Peyer's patch (tissue), 4 donors: ENCODE measurements at regions not wholly inside any gene's neighbourhood (a gene's known extent, or its start where the extent isn't known, plus 50 kb on each side); places are given as distances from the start of the nearest gene placed in this dataset.

ENCODE experiments used
- DNase-seq, 3 donors: peaks; one replicate each; pipeline ENCODE4 v3.0.0-alpha.2; 2017 to 2019
- H3K27ac ChIP-seq, 4 donors: fragments of 200-600 bp; sonication (generic); one replicate each; pipeline ENCODE4 v1.5.1; 2016 to 2019
- H3K27me3 ChIP-seq, 2 donors: fragments of 200-600 bp; sonication (generic); one replicate each; pipeline ENCODE4 v1.5.1; 2019
- H3K36me3 ChIP-seq, 3 donors: fragments of 200-600 bp; sonication (generic); one replicate each; pipeline ENCODE4 v1.5.1; 2016 to 2019
- H3K4me1 ChIP-seq, 4 donors: fragments of 200-600 bp; sonication (generic); one replicate each; pipeline ENCODE4 v1.5.1; 2016 to 2019
- H3K4me3 ChIP-seq, 4 donors: fragments of 200-600 bp; sonication (generic); 1 replicate in 3 of 4; 2 replicates in 1 of 4; pipeline ENCODE4 v1.5.1; 2016 to 2019; ENCODE audit warnings: mild to moderate bottlenecking in 1 of 4
- H3K9me3 ChIP-seq, 4 donors: fragments of 200-600 bp; sonication (generic); one replicate each; pipeline ENCODE4 v1.5.1; 2016 to 2019; ENCODE audit warnings: mild to moderate bottlenecking in 1 of 4
- POLR2A ChIP-seq, 2 donors: fragments of 450-650 bp; IDR thresholded peaks; one replicate each; pipeline ENCODE4 v1.5.1; 2017; ENCODE audit warnings: antibody characterized with exemption in 2 of 2, mild to moderate bottlenecking in 2 of 2, moderate library complexity in 2 of 2
- TF ChIP-seq, protein P1 (sequence below), 6 experiments: fragments of 450-650 bp in 4 of 6; fragments of 200-600 bp in 2 of 6; sonication (generic) in 1 of 6; IDR thresholded peaks; one replicate each; pipeline ENCODE4 v1.5.1; 2017 to 2019; ENCODE audit warnings: antibody characterized with exemption in 6 of 6, mild to moderate bottlenecking in 3 of 6, moderate library complexity in 1 of 6

DNA sequence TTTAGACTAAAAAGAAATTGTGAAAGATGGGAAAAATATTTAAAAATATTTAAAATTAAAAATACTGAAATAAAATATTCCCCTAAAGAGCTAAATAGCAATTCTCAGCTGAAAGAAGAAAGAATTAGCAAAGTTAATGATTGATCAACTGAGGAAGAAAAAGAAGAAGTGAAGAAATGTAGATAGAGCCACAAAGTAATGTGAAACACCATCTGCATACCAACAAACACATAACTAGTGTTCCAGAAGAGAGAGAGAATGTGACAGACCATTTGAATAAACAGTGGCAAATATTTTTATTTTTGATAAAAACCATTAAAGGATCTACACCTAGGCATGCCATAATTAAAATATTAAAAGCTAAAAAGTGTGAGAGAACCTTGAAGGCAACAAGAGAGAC is 784.5 kb upstream of the ZWINT start:
- H3K27me3 ChIP-seq = no peaks in the 10 kb centered on the region
- H3K4me3 ChIP-seq = no peak overlapping the region
- no peak overlapping the region for H3K27ac ChIP-seq
- H3K4me1 ChIP-seq = no peaks in the 10 kb centered on the region
- H3K9me3 ChIP-seq = no peaks in the 10 kb centered on the region
- no peaks in the 10 kb centered on the region for H3K36me3 ChIP-seq
- no peak for DNase-seq
- TF ChIP-seq, protein P1, sequence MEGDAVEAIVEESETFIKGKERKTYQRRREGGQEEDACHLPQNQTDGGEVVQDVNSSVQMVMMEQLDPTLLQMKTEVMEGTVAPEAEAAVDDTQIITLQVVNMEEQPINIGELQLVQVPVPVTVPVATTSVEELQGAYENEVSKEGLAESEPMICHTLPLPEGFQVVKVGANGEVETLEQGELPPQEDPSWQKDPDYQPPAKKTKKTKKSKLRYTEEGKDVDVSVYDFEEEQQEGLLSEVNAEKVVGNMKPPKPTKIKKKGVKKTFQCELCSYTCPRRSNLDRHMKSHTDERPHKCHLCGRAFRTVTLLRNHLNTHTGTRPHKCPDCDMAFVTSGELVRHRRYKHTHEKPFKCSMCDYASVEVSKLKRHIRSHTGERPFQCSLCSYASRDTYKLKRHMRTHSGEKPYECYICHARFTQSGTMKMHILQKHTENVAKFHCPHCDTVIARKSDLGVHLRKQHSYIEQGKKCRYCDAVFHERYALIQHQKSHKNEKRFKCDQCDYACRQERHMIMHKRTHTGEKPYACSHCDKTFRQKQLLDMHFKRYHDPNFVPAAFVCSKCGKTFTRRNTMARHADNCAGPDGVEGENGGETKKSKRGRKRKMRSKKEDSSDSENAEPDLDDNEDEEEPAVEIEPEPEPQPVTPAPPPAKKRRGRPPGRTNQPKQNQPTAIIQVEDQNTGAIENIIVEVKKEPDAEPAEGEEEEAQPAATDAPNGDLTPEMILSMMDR (IDR thresholded peaks at IDR 0.05) = no peak
- TF ChIP-seq POLR2A (IDR thresholded peaks at IDR 0.05) = no peak

DNA sequence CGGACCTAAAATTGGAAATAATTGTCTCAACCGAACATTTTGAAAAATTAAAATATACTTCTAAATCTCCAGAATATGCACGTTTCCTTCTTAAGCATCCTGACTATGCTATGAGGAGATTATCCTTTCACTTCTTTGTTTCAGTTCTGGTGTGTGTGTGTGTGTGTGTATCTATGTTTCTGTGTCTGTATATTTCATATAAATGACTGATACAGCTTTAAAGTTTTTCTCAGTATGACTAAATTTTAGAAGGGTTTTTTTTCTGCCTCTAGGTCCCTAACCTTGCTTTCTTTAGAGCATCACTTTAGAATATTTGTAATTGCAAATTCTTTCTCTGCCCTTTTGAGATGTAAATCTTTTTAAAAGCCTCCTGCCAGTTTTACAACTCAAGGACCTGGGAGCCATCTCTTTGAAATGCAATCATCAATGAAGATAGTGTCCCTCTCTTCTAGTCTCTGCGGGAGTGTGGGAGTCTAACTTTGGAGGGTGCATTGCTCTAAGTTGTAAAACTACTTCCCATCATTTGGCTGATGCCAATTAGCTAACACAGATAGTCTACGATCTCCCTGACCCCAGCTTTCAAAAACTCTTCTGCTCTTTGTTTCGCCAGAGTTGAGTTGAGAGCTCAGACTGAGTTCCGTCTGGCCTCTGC is 782.0 kb upstream of the ZWINT start:
- Histone ChIP-seq H3K27me3 (no peaks in the 10 kb centered on the region), H3K9me3 (no peaks in the 10 kb centered on the region), H3K4me1 (no peaks in the 10 kb centered on the region), H3K4me3 (no peak overlapping the region), H3K27ac (no peak overlapping the region), H3K36me3 (no peaks in the 10 kb centered on the region)
- no peak for DNase-seq
- TF ChIP-seq, protein P1 (IDR thresholded peaks at IDR 0.05) = no peak
- TF ChIP-seq POLR2A (IDR thresholded peaks at IDR 0.05) = no peak

DNA sequence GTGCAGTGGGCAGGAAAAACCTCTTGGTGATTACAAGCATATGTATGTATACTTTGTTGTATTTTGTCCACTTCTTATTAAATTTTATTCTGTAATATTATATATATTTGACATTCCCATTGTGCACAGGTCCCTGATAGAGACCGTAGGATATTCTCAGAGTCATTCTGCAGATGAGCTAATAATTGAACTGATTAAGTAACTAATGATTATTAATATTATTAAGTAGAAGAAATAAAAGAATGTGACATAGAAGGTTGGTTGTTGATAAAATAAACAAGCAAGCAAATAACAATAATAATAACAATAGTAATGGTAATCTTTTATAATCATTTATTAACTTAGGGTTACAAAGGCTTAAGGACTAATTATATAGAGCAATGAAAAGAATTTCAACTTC is 780.6 kb upstream of the ZWINT start:
- Histone ChIP-seq H3K4me3 (no peak overlapping the region), H3K9me3 (no peaks in the 10 kb centered on the region), H3K27ac (no peak overlapping the region), H3K36me3 (no peaks in the 10 kb centered on the region), H3K4me1 (no peaks in the 10 kb centered on the region), H3K27me3 (no peaks in the 10 kb centered on the region)
- TF ChIP-seq, protein P1 (IDR thresholded peaks at IDR 0.05) = no peak
- TF ChIP-seq POLR2A (IDR thresholded peaks at IDR 0.05) = no peak
- DNase-seq = no peak

DNA sequence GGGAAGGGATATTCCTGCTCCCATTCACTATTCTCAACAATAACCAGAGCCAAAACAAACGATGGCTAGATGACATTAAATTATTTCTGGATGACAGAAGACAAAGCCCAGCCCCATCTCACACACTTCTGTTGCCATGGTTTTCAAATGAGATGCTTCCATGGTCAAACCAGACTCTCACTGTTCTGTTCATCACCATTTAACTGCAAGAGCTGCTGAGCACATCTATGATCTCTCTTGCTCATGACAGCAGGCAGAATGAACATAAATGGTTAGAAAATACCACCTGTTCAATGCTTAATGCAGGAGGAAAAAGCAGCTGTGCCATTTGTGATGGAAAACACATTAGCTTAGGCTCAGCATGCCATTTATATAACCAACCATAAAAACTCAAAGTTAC is 758.6 kb upstream of the ZWINT start:
- Histone ChIP-seq H3K9me3 (no peaks in the 10 kb centered on the region), H3K27ac (no peak overlapping the region), H3K4me3 (no peak overlapping the region), H3K27me3 (no peaks in the 10 kb centered on the region), H3K4me1 (no peaks in the 10 kb centered on the region), H3K36me3 (no peaks in the 10 kb centered on the region)
- TF ChIP-seq, protein P1 (IDR thresholded peaks at IDR 0.05) = no peak
- TF ChIP-seq POLR2A (IDR thresholded peaks at IDR 0.05) = no peak
- no peak for DNase-seq

DNA sequence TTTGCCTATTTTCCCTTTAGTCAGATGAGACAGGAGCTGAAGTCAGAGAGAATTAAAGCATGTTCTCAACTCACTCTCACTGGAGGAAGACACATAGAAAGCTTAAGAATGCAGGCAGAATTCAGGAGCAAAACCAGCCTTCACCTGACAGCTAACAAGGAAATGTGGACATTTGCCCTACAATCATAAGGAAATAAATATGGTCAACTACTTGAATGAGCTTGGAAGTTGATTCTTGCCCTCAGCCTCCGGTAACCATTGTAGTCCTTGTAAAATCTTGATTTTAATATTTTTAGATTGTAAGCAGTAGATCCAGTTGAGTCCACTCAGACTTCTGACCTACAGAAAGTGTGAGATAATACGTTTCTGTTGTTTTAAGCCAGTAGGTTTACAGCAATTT is 752.5 kb upstream of the ZWINT start:
- Histone ChIP-seq H3K4me3 (no peak overlapping the region), H3K36me3 (no peaks in the 10 kb centered on the region), H3K27ac (no peak overlapping the region), H3K4me1 (no peaks in the 10 kb centered on the region), H3K27me3 (no peaks in the 10 kb centered on the region), H3K9me3 (no peaks in the 10 kb centered on the region)
- DNase-seq = no peak
- TF ChIP-seq, protein P1 (IDR thresholded peaks at IDR 0.05) = no peak

DNA sequence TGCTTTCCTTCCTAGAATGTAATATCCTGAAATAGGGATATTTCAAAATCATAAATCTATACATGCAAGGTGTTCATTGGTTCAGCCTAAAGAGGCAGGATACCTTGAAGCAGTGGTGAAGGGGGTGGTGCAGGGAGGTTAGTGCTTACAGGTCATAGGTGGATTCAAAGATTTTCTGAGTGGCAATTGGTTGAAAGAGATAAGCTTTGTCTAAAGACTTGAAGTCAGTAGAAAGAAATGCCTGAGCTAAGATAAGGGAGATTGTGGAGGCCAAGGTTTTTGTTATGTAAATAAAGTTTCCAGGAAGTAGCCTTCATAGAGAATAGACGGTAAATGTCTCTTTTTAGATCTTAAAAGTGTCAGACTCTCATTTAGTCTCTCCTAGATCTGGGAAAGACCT is 741.2 kb upstream of the ZWINT start:
- Histone ChIP-seq H3K27me3 (no peaks in the 10 kb centered on the region), H3K4me3 (no peak overlapping the region), H3K9me3 (no peaks in the 10 kb centered on the region), H3K36me3 (no peaks in the 10 kb centered on the region), H3K4me1 (no peaks in the 10 kb centered on the region), H3K27ac (no peak overlapping the region)
- TF ChIP-seq, protein P1 (IDR thresholded peaks at IDR 0.05) = no peak
- TF ChIP-seq POLR2A (IDR thresholded peaks at IDR 0.05) = no peak
- no peak for DNase-seq
